B cell (primary cell): ENCODE measurements at regions not wholly inside any gene's neighbourhood (a gene's known extent, or its start where the extent isn't known, plus 50 kb on each side); places are given as distances from the start of the nearest gene placed in this dataset.

Source experiments
- ATAC-seq: fragments of 200-7000 bp; cut with Tn5 transposase; one replicate; pipeline ENCODE4 v1.10.0; 2021; ENCODE audit warnings: low read depth, mild to moderate bottlenecking, moderate number of reproducible peaks, moderate library complexity
- CTCF ChIA-PET: fragments of 350-600 bp; sonication (Branson Sonifier 250); formaldehyde crosslinking; loops from one replicate; lab custom pipeline; 2021; ENCODE audit warnings: antibody characterized with exemption, inconsistent platforms; lab: Charles Lee
- POLR2A ChIA-PET: fragments of 350-600 bp; sonication (Branson Sonifier 250); formaldehyde crosslinking; loops from one replicate; lab custom pipeline; 2021; ENCODE audit warnings: antibody characterized with exemption; lab: Charles Lee
- DNase-seq: peaks from one replicate; pipeline ENCODE4 v3.0.0; 2013
- H2AFZ ChIP-seq: 2 replicates; pipeline ENCODE4 v1.6.1; 2012; ENCODE audit warnings: mild to moderate bottlenecking, low read depth, low read length; ENCODE audit not compliant: insufficient read depth, poor library complexity, severe bottlenecking
- H3K27ac ChIP-seq, 2 donors: 1 replicate in 1 of 2; 2 replicates in 1 of 2; pipeline ENCODE4 v1.5.1; 2012 to 2013; ENCODE audit warnings: low read length in 2 of 2, mild to moderate bottlenecking in 2 of 2, moderate library complexity in 1 of 2
- H3K27me3 ChIP-seq, 4 experiments: fragments of 200-600 bp in 1 of 4; sonication (generic) in 1 of 4; replicated peaks in 1 of 4; 1 replicate in 2 of 4; 2 replicates in 2 of 4; pipeline versions ENCODE4 v1.6.1 to v1.7.0; 2013 to 2016; ENCODE audit warnings: low read length in 3 of 4, mild to moderate bottlenecking in 2 of 4, mixed read lengths in 1 of 4, moderate library complexity in 1 of 4; ENCODE audit not compliant: insufficient read depth in 4 of 4, control insufficient read depth in 3 of 4; ENCODE audit errors: control extremely low read depth in 1 of 4
- H3K36me3 ChIP-seq, 2 experiments: replicated peaks in 1 of 2; 1 replicate in 1 of 2; 2 replicates in 1 of 2; pipeline versions ENCODE4 v1.6.1 to v1.7.1; 2013; ENCODE audit warnings: low read length in 1 of 2; ENCODE audit not compliant: insufficient read depth in 2 of 2, control insufficient read depth in 1 of 2; ENCODE audit errors: control extremely low read depth in 1 of 2, extremely low read depth in 1 of 2
- H3K4me1 ChIP-seq, 2 donors: fragments of 200-600 bp in 1 of 2; sonication (generic) in 1 of 2; 1 replicate in 1 of 2; 2 replicates in 1 of 2; pipeline versions ENCODE4 v1.5.1 to v1.6.1; 2013 to 2017; ENCODE audit warnings: low read length in 2 of 2; ENCODE audit not compliant: control insufficient read depth in 2 of 2, insufficient read depth in 2 of 2
- H3K4me2 ChIP-seq: replicated peaks from 2 replicates; pipeline ENCODE3; 2012; ENCODE audit warnings: mild to moderate bottlenecking, low read depth, low read length; ENCODE audit not compliant: poor library complexity, severe bottlenecking
- H3K4me3 ChIP-seq, 5 experiments: fragments of 200-600 bp in 1 of 5; sonication (generic) in 1 of 5; 1 replicate in 3 of 5; 2 replicates in 2 of 5; pipeline versions ENCODE4 v1.5.1 to v1.7.0; 2011 to 2016; ENCODE audit warnings: low read length in 4 of 5, mild to moderate bottlenecking in 4 of 5, low read depth in 2 of 5, control low read depth in 1 of 5, moderate library complexity in 1 of 5; ENCODE audit not compliant: insufficient read depth in 1 of 5; ENCODE audit errors: control extremely low read depth in 1 of 5, extremely low read depth in 1 of 5
- H3K79me2 ChIP-seq: fragments of 200-600 bp; sonication (generic); one replicate; pipeline ENCODE4 v1.6.0; 2016; ENCODE audit warnings: low read length; ENCODE audit not compliant: control insufficient read depth, insufficient read depth
- H3K9ac ChIP-seq: fragments of 200-600 bp; sonication (generic); 2 replicates; pipeline ENCODE4 v1.6.1; 2017; ENCODE audit warnings: mild to moderate bottlenecking, low read length, moderate library complexity
- H3K9me3 ChIP-seq, 3 donors: one replicate each; pipeline versions ENCODE4 v1.6.1 to v1.7.1; 2013; ENCODE audit warnings: low read length in 2 of 3; ENCODE audit not compliant: control insufficient read depth in 2 of 3, insufficient read depth in 1 of 3; ENCODE audit errors: control extremely low read depth in 1 of 3
- H4K20me1 ChIP-seq: 2 replicates; pipeline ENCODE4 v1.6.0; 2012; ENCODE audit warnings: mild to moderate bottlenecking, low read length; ENCODE audit not compliant: insufficient read depth, control insufficient read depth, poor library complexity, severe bottlenecking
- H3K27ac Mint-ChIP-seq: one replicate; pipeline ENCODE4 v1.8.0; 2021; ENCODE audit warnings: mixed read lengths
- H3K27me3 Mint-ChIP-seq: one replicate; pipeline ENCODE4 v1.8.0; 2021; ENCODE audit warnings: mixed read lengths
- H3K4me1 Mint-ChIP-seq: one replicate; pipeline ENCODE4 v1.8.0; 2021; ENCODE audit warnings: mixed read lengths
- H3K4me3 Mint-ChIP-seq: one replicate; pipeline ENCODE4 v1.8.0; 2021; ENCODE audit warnings: mixed read lengths
- H3K9me3 Mint-ChIP-seq: one replicate; pipeline ENCODE4 v1.8.0; 2022; ENCODE audit warnings: mixed read lengths; ENCODE audit not compliant: insufficient read depth
- CTCF ChIP-seq: fragments of 200-600 bp; IDR thresholded peaks from one replicate; pipeline ENCODE4 v1.8.0; 2022; ENCODE audit warnings: antibody characterized with exemption, mild to moderate bottlenecking
- EZH2 ChIP-seq: IDR thresholded peaks from 2 replicates; pipeline ENCODE4 v1.6.1; 2012; ENCODE audit warnings: borderline replicate concordance, low read depth, mild to moderate bottlenecking, moderate library complexity, low read length; ENCODE audit not compliant: insufficient read depth, poor library complexity, severe bottlenecking
- WGBS: methylation state at CpG from one replicate; pipeline ENCODE4 v1.1.5; 2013; ENCODE audit warnings: missing lambda C conversion rate; ENCODE audit not compliant: insufficient coverage; 5-methylcytosine and 5-hydroxymethylcytosine counted together
- intact Hi-C: fragments of 100-400 bp; cut with micrococcal nuclease; formaldehyde crosslinking; loops from one replicate; pipeline ENCODE4 v1.10.0; 2022

DNA sequence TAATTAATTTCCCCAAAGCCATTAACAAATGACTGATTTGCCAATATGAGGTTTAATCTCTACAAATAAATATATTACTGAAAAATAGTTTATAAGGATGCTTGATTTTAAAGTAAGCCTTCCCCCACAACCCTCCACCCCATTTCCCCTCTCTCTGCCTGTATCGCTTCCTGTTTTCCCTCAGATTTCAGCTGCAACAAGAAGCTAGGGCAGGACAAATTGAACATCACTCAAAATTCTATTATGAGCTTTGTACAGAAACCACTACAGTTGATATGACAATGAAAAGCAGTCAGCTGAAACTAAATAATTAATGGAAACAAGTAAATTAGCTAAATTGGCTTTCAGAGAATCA is 109.0 kb upstream of the SP4 start:
- no peaks in the 10 kb centered on the region for H3K4me1 ChIP-seq
- H3K9ac ChIP-seq: no peak overlapping the region
- ATAC-seq (no peak), DNase-seq (no peak)
- no peaks in the 10 kb centered on the region for H3K79me2 ChIP-seq
- H3K36me3 ChIP-seq: no peaks in the 10 kb centered on the region
- H2AFZ ChIP-seq: no peak overlapping the region
- TF ChIP-seq CTCF (no peak), EZH2 (no peak)
- intact Hi-C loops: loop anchor here (5.0 kb wide), 1 partner anchor 33 kb away; no protein-coding TSS in a partner anchor
- 100% methylated on average over 1 of the region's 1 CpG for WGBS
- H4K20me1 ChIP-seq: no peaks in the 10 kb centered on the region
- no peaks in the 10 kb centered on the region for H3K9me3 Mint-ChIP-seq
- H3K4me1 Mint-ChIP-seq: peaks cover 4% of the 10 kb centered on the region
- ChIA-PET CTCF (interaction anchor here (1.0 to 1.6 kb wide), 2 partner anchors 9 to 13 kb away, joined by 3 to 5 read pairs; no protein-coding TSS in a partner anchor), POLR2A (no interaction called here)
- H3K9me3 ChIP-seq: no peaks in the 10 kb centered on the region
- H3K27me3 ChIP-seq: no peaks in the 10 kb centered on the region
- no peak overlapping the region for H3K27ac Mint-ChIP-seq
- no peaks in the 10 kb centered on the region for H3K27me3 Mint-ChIP-seq
- H3K4me3 ChIP-seq: no peak overlapping the region
- H3K27ac ChIP-seq: no peak overlapping the region
- H3K4me3 Mint-ChIP-seq: no peak overlapping the region
- H3K4me2 ChIP-seq: no peak overlapping the region

DNA sequence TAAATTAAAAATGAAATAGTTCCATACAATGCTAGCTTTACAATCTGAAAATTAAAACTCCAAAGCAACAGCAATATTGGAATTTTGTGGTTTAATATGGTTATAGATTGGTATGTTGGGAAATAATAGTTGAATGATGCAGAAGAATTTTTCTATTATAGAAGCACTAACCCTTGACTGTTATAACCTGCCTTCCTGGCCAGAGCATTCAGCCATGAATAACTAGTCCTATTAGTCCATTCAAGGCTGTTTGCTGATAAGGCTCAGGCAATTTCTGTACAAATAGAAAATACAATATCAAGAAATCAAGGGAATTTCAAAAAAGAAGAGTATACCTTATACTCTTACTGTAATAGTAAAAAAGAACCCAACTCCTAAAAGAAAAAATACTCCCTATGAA is 101.6 kb upstream of the SP4 start:
- Histone ChIP-seq H4K20me1 (no peaks in the 10 kb centered on the region), H3K4me2 (no peak overlapping the region), H3K4me1 (no peaks in the 10 kb centered on the region), H3K36me3 (no peaks in the 10 kb centered on the region), H2AFZ (no peak overlapping the region), H3K79me2 (no peaks in the 10 kb centered on the region), H3K27me3 (no peaks in the 10 kb centered on the region), H3K27ac (no peak overlapping the region), H3K4me3 (no peak overlapping the region), H3K9me3 (peaks cover 0 to 9% (median 6%) of the 10 kb centered on the region in 3 donors), H3K9ac (no peak overlapping the region)
- ChIA-PET POLR2A (no interaction called here), CTCF (no interaction called here)
- no peak for ATAC-seq
- TF ChIP-seq EZH2 (no peak), CTCF (no peak)
- H3K4me3 Mint-ChIP-seq: no peak overlapping the region
- H3K9me3 Mint-ChIP-seq: peaks cover 2% of the 10 kb centered on the region
- intact Hi-C loops: no loop called here
- H3K4me1 Mint-ChIP-seq: no peaks in the 10 kb centered on the region
- H3K27me3 Mint-ChIP-seq: no peaks in the 10 kb centered on the region
- no peak for DNase-seq
- H3K27ac Mint-ChIP-seq: no peak overlapping the region
